ENCODE measurements at regions not wholly inside any gene's neighbourhood (a gene's known extent, or its start where the extent isn't known, plus 50 kb on each side); places are given as distances from the start of the nearest gene placed in this dataset.
A peak's percentile ranks its signal among the peaks of the same experiment; 100 is the strongest.

- no peak for DNase-seq
Measured at GRCh38 chr5:68352166-68352565, 136.6 kb downstream of the PIK3R1 start.

DNA sequence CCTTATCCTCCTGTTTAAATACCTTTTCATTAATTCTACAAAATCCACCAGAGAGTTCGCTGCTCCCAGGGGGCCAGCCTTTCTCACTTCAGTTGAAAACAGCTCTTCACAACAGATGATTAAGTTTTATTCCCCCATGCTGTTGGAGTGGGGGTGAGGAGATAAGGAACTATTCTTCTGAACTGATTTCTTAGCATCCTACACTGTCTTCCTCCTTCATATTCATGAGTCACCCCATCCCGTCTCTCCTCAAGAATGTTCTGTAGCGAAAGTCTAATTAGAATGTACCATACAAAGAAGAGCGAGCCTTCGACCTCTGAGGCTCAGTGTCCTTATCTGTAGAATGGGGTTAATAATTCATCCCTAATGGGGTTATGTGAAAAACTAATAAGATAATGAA is 138.0 kb downstream of the PIK3R1 start:
- no peak for DNase-seq

- DNase-seq, result no peak
Measured at GRCh38 chr5:68354315-68354714, 138.8 kb downstream of the PIK3R1 start.

- DNase-seq, result no peak
Measured at GRCh38 chr5:68356216-68356615, 140.7 kb downstream of the PIK3R1 start.

DNA sequence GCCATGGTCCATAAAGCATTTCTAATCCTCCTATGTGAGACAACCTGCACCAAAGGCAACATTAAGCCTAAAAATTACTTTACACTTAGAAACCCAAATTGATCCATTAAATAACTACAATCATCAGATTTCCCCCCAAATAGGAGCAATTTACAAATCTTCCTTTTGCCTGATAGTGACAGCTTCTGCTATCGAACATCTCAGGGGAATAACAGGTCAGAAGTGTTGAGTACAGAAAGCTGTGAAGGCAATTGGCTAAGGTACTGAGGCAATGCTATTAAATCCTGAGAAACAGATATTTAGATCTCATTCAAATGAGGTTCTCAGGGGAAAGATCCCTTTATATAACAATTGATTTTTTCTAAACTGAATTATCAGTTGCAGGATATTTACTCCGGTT is 141.1 kb downstream of the PIK3R1 start:
- no peak for DNase-seq

- no peak for DNase-seq
Measured at GRCh38 chr5:68359699-68360098, 144.1 kb downstream of the PIK3R1 start.

GRCh38 chr5:68362331-68362730 is 146.8 kb downstream of the PIK3R1 start:
- no peak for DNase-seq

GRCh38 chr5:68365889-68366288 is 150.3 kb downstream of the PIK3R1 start:
- DNase-seq, result no peak

DNA sequence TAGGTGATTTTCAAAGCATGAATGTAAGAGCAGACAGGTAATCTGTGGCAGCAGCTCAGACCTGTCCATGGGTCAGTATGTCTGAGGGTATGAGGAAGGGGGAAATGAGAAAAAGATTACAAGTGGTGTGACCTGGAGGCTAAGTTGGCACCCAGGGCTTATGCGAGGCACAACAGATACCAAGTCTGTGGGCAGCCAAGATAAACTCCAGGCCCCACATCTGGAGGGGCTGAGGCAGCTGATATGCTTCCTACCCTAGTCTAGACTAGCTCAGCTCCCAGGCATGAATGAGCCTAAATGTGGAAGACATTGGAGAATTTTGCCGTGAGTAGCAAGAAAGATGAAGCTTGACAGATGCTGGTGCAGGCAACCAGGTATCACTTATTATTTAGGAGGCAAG is 151.7 kb downstream of the PIK3R1 start:
- DNase-seq, result no peak

DNA sequence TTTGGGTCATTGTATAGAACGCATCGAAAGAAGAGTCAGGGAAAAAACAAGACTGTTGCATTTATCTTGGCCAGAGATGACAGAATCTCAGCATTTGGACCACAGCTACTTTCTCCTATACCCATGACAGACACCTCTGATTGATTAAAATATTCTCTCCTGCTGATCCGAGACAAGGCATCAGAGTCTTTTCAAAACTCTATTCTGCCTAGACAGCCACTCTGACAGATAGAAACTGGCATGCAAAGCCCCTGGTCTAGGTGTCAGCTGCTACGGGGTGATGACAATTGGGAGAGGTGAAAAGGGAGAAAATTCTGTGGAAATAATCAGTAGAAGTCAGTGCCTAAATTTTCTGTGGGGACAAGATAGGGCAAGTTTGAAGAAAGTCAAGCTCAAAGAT is 152.2 kb downstream of the PIK3R1 start:
- no peak for DNase-seq

DNA sequence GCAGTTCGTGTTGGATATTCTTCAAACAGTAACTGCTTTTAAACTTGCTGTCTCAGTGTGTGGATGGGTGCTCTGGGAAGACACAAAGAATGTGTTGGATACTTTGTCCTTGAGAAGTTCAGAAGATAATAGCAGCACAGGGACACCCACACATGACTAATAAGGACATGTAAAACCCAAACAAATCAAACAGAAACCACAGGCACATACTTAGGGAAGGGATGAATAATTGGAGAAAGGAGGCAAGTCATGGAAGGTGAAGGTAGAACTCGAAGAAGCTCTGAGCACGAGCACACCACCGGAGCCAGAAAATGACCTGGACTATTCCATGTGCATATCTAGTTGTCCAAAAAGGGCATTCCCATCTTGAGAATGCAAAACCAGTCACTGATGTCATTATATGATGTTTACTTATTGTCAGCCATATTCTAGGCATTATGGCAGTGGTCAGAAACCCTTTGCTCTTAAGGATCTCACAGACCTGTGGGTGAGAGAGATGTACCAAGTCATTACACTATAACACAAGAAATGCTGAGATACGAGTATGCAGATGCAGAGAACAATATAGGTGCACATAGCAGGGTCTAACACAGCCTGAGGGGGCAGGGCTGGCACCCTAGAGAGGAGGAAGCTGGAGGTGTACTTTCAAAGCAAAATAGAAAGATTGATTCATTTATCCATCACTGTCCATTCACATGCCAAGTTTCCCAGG is 152.9 kb downstream of the PIK3R1 start:
- no peak for DNase-seq

DNA sequence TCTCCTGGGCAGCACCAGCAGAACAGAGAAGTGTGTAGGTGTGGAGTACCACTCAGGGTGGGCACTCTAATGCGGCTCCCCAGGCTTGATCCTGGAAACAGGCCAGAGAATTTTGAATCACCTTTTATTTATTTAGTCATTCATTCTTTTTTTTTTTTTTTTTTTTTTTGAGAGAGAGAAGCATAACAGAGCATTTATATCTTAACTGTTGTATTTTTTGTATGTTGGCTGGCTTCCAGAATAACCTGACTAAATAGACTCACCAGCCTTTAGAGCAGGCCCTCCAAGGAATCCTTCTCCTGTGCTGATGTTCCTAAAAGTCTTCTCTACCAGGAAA is 153.4 kb downstream of the PIK3R1 start:
- peak in 1 of 2 donors; percentile 33 for DNase-seq

GRCh38 chr5:68369457-68370125 is 154.0 kb downstream of the PIK3R1 start:
- peak; percentile 58 to 74 for DNase-seq

DNA sequence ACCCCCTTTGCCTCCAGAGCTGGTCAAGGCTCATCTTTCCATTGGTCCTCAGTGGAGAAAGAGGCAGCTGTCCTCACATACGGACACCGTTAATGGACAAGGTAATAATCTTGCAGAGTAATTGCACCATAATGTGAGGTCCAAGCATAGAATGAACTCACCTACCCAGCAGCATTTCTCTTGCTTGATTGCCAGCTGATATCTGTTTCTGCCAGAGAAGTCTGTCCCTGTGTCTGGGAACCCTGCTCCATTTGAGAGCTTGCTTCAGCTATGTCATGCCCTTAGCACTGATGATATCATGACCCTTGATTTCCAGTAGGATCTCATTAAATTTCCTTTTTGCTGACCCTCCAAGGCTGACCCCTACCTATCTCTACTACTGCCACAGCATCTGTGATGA is 154.6 kb downstream of the PIK3R1 start:
- DNase-seq, result no peak

GRCh38 chr5:68371607-68372006 is 156.1 kb downstream of the PIK3R1 start:
- DNase-seq, result no peak

DNA sequence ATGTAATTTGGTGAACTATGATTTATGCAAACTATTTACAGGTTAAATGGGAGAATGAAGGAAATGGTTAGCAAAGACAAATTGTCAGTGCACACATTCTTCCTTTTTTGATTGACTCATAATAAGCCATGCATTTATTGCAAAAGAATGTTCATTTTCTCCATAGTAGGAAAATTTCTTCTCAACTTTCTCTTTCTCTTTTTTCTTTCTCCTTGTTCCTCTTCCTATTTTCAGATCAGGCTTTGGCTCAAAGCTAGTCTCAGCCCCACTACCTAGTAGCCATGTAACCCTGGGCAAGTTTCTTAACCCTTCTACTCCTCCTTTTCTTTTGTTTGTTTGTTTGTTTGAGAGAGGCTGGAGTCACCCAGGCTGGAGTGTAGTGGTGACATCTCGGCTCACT is 156.6 kb downstream of the PIK3R1 start:
- DNase-seq, result no peak

GRCh38 chr5:68373050-68373449 is 157.5 kb downstream of the PIK3R1 start:
- no peak for DNase-seq

- DNase-seq, result no peak
Measured at GRCh38 chr5:68374796-68375518, 159.4 kb downstream of the PIK3R1 start.

DNA sequence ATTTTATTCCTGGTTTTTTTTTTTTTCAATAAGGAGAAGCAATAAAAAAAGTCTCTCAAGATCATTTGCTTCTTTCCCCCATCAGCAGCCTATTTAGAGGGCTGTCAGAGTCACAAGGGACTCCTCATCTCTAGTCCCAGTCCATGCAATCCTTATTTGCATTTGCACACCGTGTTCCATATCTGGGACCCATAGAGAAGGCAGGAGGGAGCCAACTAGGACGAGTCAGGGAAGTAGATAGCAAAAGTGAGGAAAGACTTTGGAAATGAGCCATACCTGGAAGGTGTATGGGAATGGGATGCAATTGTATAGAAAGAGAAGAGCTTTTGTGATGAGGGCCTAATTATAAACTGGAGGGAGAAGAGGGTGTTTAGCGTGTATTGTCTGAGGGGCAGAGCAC is 160.0 kb downstream of the PIK3R1 start:
- DNase-seq, result no peak

DNA sequence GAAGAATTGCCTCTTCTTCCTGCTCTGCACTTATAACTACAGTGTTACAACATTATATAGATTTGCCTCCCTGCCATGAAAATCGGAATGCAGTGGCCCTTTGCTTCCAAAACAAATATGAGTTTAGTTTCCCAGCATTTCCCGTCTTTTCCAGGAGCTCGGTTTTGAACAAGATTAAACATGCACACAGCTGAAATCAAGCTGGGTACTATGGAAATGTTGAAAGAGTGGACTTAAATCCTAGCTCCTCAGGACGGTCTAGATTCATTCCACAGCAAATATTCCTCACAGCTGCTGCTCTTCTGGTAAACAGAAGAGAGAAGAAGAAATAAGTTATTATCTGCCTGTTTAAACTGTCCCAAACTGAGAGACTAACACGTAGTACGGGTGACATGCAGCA is 161.4 kb downstream of the PIK3R1 start:
- DNase-seq, result no peak

DNA sequence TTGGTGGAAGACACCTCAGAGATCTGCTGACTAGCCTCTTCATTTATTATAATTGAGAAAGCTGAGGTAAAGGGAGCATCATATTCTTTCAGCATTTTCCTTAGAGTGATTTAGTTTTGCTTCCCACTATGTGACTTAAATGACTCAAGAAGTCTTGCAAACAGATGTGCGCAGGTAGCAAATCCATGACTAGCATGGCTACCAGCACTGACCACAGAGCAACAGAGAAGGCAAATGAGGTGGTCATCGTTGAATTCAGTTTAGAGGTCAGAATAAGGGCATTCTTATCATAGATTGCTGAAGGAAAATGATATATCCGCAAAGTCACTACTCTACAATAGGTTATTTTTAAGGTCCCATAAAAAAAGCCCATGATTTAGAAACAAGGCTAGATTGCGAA is 162.2 kb downstream of the PIK3R1 start:
- no peak for DNase-seq

DNA sequence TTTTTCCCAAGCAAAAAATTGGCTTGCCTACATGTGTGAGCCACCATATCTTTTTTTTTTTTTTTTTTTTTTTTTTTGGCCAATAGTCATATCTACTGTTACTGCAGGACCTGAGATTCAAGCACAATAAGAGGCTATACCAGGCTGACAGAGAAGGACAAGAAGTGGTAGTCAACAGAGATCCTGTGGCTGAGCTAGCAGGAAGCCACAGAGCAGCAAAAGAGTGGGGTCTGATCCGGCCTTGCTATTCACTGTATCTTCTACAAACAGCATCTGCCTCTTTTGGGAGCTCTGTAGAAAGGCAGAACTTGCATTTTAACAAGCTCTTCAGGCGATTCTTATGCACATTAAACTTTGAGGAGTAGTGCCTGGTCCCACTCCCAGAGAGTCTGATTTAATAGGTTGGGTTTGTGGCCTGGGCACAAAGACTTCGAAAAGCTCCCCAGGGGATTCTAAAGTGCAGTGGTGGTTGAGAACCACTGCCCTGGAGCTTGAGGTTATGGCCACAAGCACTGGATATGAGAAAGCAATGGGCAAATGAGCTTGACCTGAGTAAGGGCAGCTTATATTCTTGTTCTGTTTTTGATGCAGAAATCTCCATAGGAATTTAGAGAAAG is 162.8 kb downstream of the PIK3R1 start:
- peak in 1 of 2 donors; percentile 19 for DNase-seq

- DNase-seq, result no peak
Measured at GRCh38 chr5:68379275-68380036, 163.9 kb downstream of the PIK3R1 start.

Data from CD4-positive, alpha-beta T cell treated with Interferon alpha-2 for 1 hour (primary cell).